GM21576 (cell line): ENCODE measurements at regions not wholly inside any gene's neighbourhood (a gene's known extent, or its start where the extent isn't known, plus 50 kb on each side); places are given as distances from the start of the nearest gene placed in this dataset.

ENCODE experiments used
- ATAC-seq: cut with Tn5 transposase; IDR thresholded peaks from one replicate; pipeline ENCODE4 v1.9.1; 2021; ENCODE audit warnings: mild to moderate bottlenecking, moderate library complexity; ENCODE audit not compliant: unreplicated experiment

DNA sequence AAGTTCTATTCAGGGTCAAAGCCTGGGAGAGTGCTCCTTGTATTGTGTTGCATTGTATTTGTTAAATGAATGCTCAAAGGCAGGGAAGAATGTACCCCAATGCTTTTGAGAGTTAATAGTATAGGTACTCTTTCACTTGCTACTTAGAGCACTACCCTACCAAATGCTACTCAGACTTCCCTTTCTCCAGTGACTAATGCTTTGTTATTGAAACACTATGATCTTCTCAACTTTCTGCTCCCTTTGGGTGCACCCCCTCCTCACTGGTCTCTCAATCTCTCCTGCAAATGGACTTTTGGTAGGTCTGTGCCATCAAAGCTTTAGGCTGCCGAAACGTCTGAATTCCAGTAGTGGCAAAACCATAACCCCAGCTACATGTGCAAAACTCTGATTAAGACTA is 177.7 kb upstream of the AHR start:
- no peak for ATAC-seq

DNA sequence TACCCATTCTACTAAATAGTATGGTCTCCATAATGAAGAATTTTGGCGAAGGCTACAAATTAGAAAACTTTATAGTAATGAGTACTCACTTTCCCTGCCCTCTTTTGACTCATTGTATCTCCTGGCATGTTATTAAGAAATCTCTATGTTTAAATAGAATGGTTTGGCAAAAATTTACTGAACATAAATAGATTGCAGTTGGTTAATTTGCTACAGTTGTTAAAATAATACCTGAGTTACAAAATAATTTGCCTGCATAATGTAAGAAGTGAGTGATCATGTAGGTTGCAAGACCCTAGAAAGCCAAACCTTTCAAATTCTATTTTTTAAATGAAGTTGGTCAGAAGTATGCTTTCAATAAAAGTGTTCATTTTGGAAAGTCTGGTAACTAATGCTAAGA is 176.8 kb upstream of the AHR start:
- ATAC-seq: no peak

DNA sequence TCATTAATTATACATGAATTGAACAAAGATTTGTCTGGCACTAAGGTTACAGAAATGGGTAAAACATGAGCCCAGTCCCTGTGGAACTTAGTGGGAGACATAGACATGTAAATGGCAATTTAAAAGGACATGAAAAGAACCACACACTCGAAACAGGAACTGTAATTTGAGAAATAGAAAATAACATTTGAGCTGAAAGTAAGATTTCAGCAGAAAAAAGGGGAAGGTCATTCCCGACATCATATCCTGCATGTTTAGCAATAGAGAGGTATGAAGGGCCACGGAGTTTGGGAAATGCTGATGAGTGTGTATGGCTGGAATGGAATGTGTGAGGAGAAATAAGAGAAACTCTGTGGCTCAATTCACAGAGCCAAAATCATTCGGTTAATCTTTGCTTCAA is 175.4 kb upstream of the AHR start:
- peak; percentile 57 for ATAC-seq

DNA sequence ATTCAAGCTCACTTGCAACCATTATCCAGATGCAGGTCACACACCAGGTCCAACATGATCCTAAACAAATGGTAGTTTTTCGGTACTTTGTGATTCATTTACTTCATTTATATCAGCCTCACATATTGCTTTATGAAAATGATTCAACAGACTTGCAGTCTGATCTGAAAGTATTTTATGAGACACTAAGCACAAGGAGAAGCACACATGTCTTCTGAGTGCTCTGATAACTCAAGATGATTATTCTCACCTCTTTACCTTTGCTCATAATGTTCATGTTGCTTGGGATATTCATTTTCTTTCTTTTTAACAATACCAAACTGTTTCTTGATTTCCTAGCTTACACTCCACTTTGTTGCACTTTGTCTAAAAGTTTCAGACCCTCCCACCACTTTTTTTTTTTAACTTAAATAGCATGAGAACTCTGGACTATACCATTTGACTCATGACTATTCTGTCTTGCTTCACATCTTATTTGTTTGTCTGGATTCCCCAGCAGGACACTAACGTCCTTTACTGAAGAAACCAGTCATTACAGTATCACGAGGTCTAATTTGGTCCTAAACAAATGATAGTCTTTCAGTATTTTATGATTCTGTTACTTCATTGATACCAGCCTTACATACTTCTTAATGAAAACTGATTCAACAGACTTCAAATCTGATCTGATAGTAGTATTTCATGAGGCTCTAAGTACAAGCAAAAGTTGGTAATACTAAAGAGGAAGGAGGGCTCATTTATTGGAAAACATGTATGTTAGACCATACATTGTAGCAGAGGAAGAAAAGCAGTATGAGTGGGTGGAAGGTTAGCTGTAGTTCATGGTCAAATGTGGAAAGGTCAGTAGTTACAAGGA is 171.8 kb upstream of the AHR start:
- ATAC-seq: peak; percentile 70

DNA sequence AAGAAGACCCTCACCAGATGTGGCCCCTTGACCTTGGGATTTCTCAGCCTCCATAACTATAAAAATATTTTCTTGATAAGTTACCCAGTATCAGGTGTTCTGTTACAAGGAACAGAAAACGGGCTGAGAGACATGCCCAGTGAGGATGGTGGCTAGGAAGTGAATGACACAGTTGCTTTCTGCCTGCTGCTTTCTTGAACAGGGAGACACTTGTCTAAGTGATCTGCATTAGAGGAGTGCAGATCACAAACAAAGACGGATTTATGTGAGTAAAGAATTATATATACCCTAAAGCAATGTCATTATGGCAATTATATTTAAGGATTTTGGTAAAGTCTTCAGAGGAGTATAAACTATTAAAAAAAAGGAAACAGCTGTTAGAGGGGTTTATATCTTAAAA is 169.2 kb upstream of the AHR start:
- no peak for ATAC-seq

DNA sequence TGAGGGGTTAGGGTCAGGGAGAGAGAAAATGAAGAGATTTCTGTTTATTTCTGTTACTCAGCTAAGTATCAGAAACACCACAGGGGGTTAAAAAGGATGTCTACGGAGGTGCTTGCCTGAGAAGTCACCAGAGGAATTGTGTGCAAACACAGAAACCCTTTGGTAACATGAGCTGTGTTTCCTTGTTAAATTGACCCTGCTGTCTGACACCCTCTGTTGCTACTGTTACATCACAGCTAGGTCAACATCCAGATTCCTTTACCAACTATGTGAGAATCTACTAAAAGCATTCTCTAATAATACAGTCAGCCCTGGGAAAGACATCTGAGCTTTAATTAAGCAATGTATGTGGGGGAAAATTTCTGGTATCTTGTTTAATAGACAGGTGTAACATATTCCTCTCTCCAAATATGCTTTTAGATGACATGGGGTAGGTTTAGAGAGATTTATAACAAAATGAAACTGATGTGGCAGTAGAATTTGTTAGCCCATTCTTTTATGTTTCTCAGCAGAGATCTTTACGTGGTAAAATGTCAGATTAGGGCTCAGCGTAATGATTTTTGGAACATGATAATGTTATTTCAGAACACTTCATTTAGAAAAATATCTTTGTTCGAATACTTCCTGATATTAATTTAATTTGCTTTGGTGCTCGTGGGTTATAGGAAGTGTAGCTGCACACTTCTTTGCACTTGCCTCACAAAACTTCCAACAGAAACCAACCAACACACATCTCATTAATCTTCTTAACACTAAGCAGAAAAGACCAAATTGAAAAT is 168.0 kb upstream of the AHR start:
- ATAC-seq: no peak

DNA sequence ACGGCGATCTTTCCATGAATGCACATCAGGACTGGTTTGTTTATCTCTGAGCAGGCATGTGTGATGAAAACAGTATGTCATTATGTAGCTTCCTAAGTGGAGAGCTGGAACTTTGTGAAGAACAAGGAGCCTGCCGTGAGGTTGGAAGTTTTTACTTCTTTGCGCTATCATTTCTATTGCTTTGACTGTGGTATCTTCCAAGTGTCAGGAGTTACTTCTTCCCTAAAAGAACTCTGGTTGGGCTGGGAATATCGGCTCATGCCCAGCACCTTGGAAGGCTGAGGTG is 167.4 kb upstream of the AHR start:
- ATAC-seq: no peak

DNA sequence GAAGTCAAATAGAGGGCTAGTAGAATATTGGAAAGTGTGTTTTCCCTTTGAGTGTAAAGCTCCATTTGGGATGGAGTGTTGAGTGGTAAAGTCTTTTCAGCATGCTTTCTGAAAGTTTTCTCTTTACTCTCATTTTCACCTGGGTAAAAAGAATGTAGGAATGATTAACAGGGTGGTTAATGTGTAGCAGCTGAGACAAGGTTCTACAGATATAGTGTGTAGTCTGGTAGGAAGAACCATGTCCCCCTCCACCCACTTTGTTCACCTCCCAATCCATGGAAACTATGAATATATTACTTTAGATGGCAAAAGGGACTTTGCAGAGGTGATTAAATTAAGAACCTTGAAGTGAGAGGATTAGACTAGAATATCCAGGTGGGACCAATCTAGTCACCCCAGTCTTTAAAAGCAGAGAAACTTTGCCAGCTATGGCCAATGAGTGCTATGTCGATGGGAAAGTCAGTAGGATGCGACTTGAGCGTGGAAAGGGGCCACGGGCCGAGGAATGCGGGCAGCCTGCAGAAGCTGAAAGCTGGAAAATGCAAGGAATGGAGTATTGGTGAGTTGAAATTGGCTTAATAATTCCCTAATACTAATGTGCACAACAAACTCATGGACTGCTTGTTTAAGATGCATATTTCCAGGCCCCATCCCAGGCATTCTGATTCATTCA is 166.3 kb upstream of the AHR start:
- no peak for ATAC-seq

DNA sequence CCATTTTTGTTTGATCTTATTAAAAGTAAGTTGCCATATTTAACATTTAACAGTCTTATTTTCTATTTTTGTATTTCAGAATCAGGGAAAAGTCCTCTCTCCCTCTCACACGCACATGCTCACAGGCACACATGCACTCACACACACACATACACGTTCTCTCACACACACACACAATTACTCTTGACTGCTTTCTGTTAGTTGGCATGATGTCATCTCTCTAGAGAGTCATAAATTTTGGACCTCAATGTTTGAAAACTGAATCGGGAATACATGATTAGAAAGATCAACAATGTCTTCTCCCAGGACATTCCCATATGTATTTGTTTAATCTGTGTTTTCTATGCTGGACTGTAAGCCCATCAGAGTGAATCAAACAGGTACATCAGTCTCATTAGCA is 165.7 kb upstream of the AHR start:
- ATAC-seq: no peak

DNA sequence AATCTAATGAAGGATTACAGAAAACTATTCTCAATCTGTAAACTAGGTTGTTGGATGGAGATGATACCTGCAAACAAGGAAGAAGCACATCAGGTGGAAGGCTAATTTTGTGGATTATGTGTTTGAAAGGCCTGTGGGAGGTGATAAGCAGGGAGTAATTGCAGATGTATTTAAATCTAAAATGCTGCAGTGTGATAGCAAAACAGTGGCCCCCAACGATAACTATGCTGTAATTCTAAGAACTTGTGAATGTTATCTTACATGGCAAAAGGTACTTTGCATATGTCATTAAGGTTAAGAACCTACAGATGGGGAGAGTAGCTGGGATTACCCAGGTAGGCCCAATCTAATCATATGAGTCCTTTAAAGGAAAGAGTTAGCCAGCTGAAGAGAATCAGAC is 164.5 kb upstream of the AHR start:
- no peak for ATAC-seq

DNA sequence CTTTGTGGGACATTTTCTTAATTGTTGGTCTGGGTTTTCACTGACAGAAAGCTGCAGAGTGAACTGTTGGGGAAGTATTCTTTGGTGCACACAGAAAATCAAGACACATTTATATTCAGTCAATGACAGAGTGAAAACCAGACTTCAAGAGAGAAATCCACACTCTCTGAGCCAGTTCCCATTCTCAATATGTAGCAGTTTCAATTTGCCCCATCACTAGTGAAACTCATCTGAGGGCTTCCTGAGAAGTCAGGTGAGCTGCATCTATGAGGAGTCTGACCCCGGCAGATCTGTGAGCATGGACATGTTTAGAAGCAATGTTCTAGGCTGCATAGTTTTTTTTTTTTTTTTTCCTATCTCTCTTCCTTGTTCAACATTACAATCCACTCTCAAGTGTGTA is 163.7 kb upstream of the AHR start:
- ATAC-seq: peak; percentile 91

DNA sequence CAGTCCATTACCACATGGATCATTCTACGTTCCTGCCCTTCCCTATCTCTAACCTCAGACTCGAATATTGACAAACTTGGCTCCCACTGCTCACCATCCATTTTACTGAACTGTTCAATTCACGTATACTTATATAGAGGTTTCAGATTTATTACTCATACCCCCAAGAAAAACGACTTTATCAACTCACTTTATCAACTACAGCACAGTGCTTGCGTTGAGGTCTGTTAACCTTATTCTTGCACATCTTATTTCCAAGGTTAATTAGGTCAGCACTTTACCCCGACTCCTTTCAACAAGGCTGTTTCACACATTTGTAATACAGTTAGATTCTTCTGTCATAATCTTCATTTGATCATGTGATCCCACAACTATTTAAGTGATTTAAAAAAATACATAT is 162.3 kb upstream of the AHR start:
- ATAC-seq: no peak

DNA sequence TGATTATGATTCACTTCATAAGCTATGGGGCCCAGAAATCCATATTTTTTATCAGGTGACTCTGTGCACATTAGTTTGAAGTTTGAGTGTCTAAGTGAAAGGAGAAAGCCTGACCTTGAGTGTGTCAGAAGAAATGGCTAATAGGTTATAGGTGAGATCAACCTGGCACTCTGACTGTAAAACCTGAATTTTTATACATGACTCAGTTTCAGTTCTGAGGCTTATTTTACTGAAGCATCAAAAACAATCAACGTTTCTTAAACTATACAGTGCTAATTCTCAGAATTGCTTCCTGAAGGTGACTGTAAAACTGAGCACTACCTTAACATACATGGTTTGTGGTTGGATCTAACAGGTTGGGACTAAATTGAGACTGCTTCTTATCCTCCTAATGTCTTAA is 159.4 kb upstream of the AHR start:
- no peak for ATAC-seq

DNA sequence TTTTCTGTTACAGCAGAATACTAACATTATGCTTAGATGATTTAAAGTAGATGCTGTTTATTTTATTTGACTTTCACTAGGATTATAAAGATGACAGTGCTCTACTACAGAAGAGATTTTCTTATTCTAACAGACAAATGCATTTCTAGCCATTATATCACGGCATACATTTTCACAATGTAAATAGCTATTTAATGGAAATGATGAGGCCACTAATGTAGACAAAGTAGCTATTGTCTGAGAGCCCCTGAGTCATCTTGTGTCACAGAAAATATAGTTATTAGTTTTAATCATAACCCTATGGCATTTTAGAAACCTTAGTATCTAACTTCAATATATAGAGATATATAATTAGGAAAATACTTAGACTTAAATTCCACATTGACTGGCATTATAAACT is 158.0 kb upstream of the AHR start:
- no peak for ATAC-seq

DNA sequence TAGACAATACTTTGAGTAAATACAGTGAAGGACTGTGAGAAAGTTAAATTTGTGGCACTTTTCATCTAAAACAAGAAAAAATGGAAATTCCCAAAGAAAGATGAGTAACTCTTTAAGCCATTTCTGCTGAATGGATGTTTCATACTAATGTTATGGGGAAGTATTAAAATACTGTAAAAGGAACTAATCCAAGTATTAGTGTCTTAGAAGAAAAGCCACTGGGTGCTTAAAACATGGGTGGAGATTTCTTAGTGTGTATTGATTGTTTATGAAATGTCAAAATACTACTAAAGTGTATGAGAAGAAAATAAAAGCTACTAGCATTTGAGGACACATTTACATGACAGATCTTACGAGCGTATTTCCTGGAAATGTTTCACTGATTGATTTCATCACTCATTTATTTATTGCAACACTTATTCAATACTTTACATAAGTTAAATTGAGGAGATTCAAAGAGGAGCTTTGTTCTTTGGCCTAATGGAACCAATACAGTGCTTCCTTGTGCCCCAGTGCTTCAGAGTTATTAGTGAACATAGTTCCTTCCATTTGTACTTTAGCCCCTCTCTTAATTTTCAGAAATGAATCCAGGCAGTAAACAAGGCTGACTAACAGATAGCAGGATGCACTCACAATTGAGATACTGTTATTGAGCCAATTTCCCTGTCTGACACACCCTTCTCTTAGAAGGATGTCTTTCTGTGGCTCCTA is 155.5 kb upstream of the AHR start:
- ATAC-seq: no peak

DNA sequence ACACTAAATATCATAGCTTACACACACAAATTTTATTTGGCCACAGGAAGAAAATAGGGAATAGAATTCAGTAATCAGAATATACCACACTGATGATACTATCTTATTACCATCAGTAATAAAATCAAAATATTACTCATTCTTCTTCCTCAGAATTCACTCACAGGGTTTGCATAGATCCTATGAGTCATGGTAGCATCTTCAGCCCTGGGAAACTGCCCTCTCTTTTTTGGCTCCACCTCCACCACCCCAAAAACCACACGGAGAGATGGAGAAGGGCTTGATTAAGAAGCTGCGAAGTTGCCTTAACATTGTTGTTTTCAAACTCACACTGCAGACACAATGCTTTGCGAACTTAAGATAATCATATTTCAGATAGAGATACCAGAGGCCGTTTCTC is 154.1 kb upstream of the AHR start:
- no peak for ATAC-seq

DNA sequence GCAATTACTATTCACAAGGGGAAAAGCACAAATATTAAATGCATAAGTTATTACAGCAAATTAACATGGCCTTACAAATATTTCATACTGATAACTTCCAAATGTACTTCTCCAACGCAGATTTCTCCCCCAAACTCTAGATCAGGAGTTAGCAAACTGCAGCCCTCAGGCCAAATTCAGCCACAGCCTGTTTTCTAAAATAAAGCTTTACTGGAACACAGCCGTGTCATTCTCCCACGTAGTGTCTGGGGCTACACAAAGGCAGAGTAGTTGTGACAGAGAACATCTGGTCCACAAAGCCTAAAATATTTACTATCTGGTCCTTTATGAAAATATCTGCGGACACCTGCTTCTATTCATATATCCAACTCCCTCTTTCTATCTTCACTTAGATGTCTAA is 151.8 kb upstream of the AHR start:
- no peak for ATAC-seq

DNA sequence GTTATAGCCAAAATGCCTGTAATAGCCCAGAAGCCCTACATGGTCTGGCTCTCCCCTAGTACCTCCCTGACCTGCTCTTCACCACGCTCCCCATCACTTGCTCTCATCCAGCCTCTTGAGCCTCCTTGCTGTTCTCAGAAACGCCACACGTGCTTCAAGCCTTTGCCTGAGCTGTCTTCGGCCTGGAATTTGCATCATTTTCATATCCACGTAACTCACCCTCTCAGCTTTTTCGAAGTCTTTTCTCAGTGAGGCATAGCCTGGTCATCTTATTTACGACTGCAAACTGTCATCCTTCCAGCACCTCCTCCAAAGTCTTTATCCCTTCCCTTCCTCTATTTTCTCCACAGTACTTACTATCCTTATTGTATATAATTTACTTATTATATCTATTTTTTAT is 151.0 kb upstream of the AHR start:
- no peak for ATAC-seq

DNA sequence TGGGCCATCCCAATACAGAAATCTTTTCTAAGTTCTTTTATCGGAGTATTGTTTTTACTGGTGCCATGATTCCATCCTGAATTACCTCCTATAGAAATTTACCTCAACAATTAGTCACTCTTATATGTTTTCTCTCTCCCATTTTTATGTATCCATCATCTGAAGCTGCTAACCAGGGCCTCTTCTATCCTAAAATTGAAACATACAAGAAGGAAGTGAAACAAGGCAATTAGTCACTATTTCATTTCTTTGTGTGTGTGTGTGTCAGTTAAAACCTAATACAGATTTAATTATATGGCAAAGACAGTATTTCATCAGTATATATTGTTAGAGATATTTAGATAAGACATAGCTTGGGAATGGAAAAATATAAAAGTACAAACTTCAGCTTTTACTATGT is 148.4 kb upstream of the AHR start:
- ATAC-seq: peak; percentile 78

DNA sequence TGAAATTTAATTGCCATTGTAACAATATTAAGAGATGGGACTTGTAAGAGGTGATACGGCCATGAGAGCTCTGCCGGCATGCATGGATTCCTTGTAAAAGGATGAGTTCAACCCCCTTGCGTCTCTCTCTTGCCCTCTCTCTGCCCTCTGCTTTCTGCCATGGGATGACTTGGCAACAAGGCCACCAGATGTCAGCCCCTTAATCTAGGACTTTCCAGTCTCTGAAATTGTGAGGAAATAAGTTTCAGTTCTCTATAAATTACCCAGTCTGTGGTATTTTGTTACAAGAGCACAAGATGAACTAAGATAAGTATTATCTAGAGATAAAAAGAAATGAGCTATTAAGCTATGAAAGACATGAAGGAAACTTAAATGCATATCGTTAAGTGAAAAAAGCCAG is 145.7 kb upstream of the AHR start:
- ATAC-seq: peak; percentile 34

DNA sequence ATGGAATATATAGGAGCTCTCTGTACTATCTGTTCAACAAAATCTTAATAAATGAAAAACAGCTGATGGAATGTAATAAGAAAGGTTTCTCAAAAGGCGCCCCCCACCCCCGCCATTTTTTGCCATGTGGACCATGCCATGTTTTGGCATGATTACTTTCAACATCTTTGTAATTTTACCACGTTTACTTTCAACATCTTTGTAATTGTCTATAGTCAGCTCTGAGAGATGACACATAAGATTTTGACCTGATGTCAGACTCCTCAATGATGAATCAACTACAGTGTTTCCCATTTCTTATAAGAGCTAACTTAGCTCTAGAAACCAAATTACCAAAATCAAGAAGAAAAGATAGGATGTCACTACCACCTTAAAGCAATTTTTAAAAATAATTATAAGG is 144.9 kb upstream of the AHR start:
- no peak for ATAC-seq

DNA sequence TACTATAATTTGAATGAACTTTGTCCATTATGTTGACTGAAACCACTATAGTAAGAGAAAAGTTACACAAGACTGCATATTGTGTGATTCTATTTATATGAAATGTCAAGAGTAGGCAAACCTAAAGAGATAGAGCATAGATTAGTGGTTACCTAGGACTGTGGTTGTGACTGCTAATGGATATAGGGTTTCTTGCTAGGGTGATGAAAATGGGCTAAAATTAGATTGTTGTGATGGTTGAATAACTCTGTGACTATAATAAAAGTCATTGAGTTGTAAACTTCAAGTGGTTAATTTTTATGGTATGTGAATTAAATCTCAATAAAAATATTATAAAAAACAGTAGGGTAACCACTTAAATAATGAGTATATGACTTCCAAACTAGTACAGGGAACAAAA is 142.9 kb upstream of the AHR start:
- no peak for ATAC-seq
